OCI-LY7 (cell line): ENCODE measurements at regions not wholly inside any gene's neighbourhood (a gene's known extent, or its start where the extent isn't known, plus 50 kb on each side); places are given as distances from the start of the nearest gene placed in this dataset.

Experiments used
- BruUV-seq: library from RNA; stranded (reverse); fragments of 400-500 nt; replicated peaks from 2 replicates; lab custom pipeline; 2021; lab: Mats Ljungman, UMichigan
- CTCF ChIA-PET: fragments of 300-600 bp; sonication (Branson Sonifier 250); formaldehyde crosslinking; loops from one replicate; lab custom pipeline; 2022; ENCODE audit warnings: antibody characterized with exemption; ENCODE audit not compliant: unreplicated experiment; lab: Charles Lee
- POLR2A ChIA-PET: fragments of 300-600 bp; sonication (Branson Sonifier 250); formaldehyde crosslinking; loops from one replicate; lab custom pipeline; 2022; ENCODE audit warnings: antibody characterized with exemption; lab: Charles Lee
- DNase-seq: peaks from one replicate; pipeline ENCODE4 v3.0.0-alpha.2; 2015; ENCODE audit warnings: low spot score
- H2AFZ ChIP-seq: fragments of 200-600 bp; sonication (generic), shearing (Covaris generic); 2 replicates; pipeline ENCODE4 v1.6.1; 2014; ENCODE audit warnings: mild to moderate bottlenecking, antibody characterized with exemption, low read length, moderate library complexity
- H3K27ac ChIP-seq: fragments of 200-600 bp; sonication (generic); 2 replicates; pipeline ENCODE4 v1.5.1; 2014; ENCODE audit warnings: mixed run types, low read depth, mild to moderate bottlenecking, moderate library complexity, low read length, inconsistent platforms; ENCODE audit not compliant: poor library complexity, severe bottlenecking
- H3K36me3 ChIP-seq: fragments of 200-600 bp; sonication (generic); 2 replicates; pipeline ENCODE4 v1.6.1; 2014; ENCODE audit warnings: mild to moderate bottlenecking, antibody characterized with exemption, low read length, moderate library complexity, mixed read lengths; ENCODE audit not compliant: insufficient read depth
- H3K4me1 ChIP-seq: fragments of 200-600 bp; sonication (generic); 2 replicates; pipeline ENCODE4 v1.5.1; 2014; ENCODE audit warnings: mild to moderate bottlenecking, low read length; ENCODE audit not compliant: insufficient read depth, poor library complexity, severe bottlenecking
- H3K4me2 ChIP-seq: fragments of 200-600 bp; sonication (generic); 2 replicates; pipeline ENCODE4 v1.6.1; 2014; ENCODE audit warnings: mild to moderate bottlenecking, low read length
- H3K4me3 ChIP-seq: fragments of 200-600 bp; sonication (generic); 2 replicates; pipeline ENCODE4 v1.5.1; 2014; ENCODE audit warnings: mild to moderate bottlenecking, low read depth, low read length; ENCODE audit not compliant: poor library complexity, severe bottlenecking
- H3K79me2 ChIP-seq: fragments of 200-600 bp; sonication (generic); 2 replicates; pipeline ENCODE4 v1.6.1; 2016; ENCODE audit warnings: low read depth, mild to moderate bottlenecking, low read length, moderate library complexity, mixed read lengths; ENCODE audit not compliant: insufficient read depth
- H3K9me2 ChIP-seq: fragments of 200-600 bp; sonication (generic); 2 replicates; pipeline ENCODE4 v1.6.1; 2016; ENCODE audit warnings: mild to moderate bottlenecking, low read length, mixed read lengths; ENCODE audit not compliant: insufficient read depth
- H3K9me3 ChIP-seq: fragments of 200-600 bp; sonication (generic); 2 replicates; pipeline ENCODE4 v1.6.1; 2014; ENCODE audit warnings: mild to moderate bottlenecking, mixed run types, low read length, mixed read lengths
- H4K20me1 ChIP-seq: fragments of 200-600 bp; sonication (generic); 2 replicates; pipeline ENCODE4 v1.6.1; 2014; ENCODE audit warnings: mild to moderate bottlenecking, antibody characterized with exemption, low read length, moderate library complexity, mixed read lengths; ENCODE audit not compliant: insufficient read depth
- CTCF ChIP-seq: fragments of 200-600 bp; sonication (generic); conservative IDR thresholded peaks from 2 replicates; pipeline ENCODE4 v1.5.1; 2014; ENCODE audit warnings: mild to moderate bottlenecking, antibody characterized with exemption, low read length, moderate library complexity, mixed read lengths
- EZH2phosphoT487 ChIP-seq: fragments of 200-600 bp; sonication (generic); IDR thresholded peaks from 2 replicates; pipeline ENCODE4 v1.6.1; 2018; ENCODE audit warnings: low read depth, borderline replicate concordance, mild to moderate bottlenecking, mixed run types, antibody characterized with exemption, low read length, moderate library complexity, mixed read lengths
- intact Hi-C: fragments of 100-400 bp; cut with micrococcal nuclease; formaldehyde crosslinking; loops from one replicate; pipeline ENCODE4 v1.10.0; 2022; ENCODE audit not compliant: unreplicated experiment

DNA sequence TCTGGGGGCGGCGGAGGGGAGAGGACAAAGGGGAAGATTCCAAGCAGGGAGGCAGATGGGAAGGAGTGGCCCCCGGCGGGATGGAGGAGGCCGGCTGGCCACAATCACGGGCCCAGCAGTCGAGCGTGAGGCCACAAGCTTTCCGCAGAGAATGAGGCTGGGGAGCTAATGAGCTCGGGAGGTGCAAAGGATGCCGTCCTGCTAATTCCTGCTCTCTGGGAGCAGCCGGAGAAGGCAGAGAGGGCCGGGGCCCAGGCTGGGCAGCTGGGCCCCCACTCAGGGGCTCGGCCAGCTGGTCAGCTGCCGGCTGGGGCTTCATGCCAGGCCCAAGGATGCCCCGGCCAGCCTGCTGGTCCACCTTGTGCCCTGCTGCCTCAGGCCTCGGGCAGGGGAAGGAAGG, 98.1 kb upstream of the LHX5 start:
- H3K27ac ChIP-seq, result no peak overlapping the region
- H3K9me2 ChIP-seq, result no peaks in the 10 kb centered on the region
- ChIA-PET POLR2A (no interaction called here), CTCF (no interaction called here)
- H4K20me1 ChIP-seq, result no peaks in the 10 kb centered on the region
- H3K36me3 ChIP-seq, result no peaks in the 10 kb centered on the region
- H3K79me2 ChIP-seq, result no peaks in the 10 kb centered on the region
- H2AFZ ChIP-seq, result no peak overlapping the region
- BruUV-seq, result no TSS peak
- no peak for DNase-seq
- intact Hi-C loops, result no loop called here
- H3K9me3 ChIP-seq, result no peaks in the 10 kb centered on the region
- no peaks in the 10 kb centered on the region for H3K4me1 ChIP-seq
- no peak overlapping the region for H3K4me2 ChIP-seq
- no peak overlapping the region for H3K4me3 ChIP-seq
- no peak for TF ChIP-seq EZH2phosphoT487
- TF ChIP-seq CTCF, result no peak

DNA sequence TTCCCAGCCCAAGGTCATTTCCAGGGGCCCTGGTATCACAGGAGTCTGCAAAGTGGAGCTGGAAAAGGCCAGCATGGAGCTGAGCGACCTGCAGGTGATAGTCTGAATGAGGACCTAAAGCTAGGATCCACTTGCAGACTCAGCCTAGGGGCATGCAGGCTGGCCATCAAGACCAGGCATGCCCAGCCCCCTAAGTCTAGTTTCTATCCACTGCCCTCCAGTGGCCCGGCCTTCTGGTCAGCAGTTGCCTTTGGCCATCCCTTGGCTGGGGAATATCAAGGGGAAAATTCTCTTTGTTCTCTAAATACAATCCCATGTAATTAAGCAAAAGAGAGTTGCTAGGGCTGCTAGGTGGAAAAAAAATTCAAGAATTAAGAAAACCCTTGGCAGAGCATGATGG, 96.3 kb upstream of the LHX5 start:
- POLR2A ChIA-PET, result no interaction called here

More for the DNA sequence above, 96.3 kb upstream of the LHX5 start:
- no TSS peak for BruUV-seq
- TF ChIP-seq CTCF (no peak), EZH2phosphoT487 (no peak)
- Histone ChIP-seq H3K9me2 (no peaks in the 10 kb centered on the region), H2AFZ (no peak overlapping the region), H3K36me3 (no peaks in the 10 kb centered on the region), H3K4me1 (no peaks in the 10 kb centered on the region), H3K9me3 (no peaks in the 10 kb centered on the region), H3K4me2 (no peak overlapping the region), H3K79me2 (no peaks in the 10 kb centered on the region), H4K20me1 (no peaks in the 10 kb centered on the region), H3K27ac (no peak overlapping the region), H3K4me3 (no peak overlapping the region)
- no peak for DNase-seq
- intact Hi-C loops, result no loop called here
- CTCF ChIA-PET, result interaction anchor here (0.5 kb wide), 1 partner anchor 151 kb away, joined by 3 read pairs; no protein-coding TSS in a partner anchor
